ENCODE measurements at regions not wholly inside any gene's neighbourhood (a gene's known extent, or its start where the extent isn't known, plus 50 kb on each side); places are given as distances from the start of the nearest gene placed in this dataset.

DNA sequence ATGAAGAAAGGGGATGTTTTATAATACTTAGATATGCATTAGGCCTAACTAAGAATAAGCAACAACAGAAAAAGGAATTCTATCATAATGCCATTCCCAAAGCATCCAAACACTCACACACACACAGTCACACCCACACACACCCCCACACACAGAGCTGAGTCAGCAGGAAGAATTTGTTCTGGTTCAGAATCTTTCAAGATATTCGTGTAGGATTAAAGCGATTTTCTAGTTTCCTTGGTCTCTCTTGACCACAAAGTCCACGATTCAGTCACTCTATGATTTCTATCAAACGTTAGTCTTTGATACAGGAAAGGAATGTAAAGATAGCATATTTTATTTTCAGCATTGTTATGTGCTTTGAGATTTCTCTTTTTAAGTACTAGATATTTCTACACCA, 382.6 kb upstream of the DCN start:
- DNase-seq, result no peak

DNA sequence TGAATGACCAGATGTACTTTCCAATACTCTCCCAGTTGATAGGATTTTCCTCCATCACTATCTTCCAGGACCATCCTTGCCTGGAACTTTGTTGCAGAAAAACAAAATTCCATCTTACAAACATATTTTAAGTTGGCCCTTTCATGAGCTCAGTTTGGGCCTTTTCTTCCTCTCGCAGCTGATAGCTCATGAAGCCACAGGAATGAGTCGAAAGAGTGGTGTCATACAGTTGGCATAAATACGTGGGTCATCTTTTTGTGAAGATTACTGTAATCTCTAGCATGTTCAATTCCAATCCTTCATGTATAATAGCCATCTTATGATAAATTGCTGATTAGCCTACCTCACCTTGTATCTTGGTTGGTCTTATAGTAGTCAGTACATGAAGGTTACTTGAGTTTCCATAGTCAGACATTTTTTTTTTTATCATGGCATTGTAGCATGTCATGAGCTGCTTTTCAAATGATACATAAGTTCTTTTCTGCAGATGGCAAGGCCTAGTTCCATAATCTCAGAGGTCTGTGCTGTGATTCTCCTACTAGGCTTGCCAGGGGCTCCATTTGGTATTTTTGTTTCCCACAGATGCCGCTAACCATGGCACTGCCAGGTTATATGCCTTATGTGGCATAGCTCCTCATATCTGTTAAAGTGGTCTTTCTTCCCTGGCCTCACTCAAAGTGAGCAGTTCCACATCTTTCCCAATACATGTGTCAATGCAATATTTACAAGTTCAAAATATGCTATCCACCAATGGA, 380.6 kb upstream of the DCN start:
- no peak for DNase-seq

DNA sequence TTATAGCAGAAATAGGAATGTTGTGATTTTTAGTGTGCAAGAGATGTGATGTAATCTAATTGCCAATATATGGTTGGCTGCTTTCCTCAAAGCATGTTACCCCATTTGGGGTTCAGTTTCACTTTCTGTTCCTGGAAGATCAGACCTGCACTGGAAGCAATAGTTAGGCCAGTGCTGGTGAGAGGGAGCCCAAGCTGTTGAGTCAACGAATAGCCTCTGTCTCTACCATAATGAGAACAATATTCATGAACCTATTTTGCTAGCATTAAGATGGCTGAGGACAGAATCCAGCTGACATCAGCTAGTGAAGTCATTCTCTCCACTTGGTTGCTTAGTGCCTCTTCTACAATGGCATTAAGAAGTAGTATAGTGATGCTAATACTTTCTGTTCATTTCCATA, 379.9 kb upstream of the DCN start:
- no peak for DNase-seq

DNA sequence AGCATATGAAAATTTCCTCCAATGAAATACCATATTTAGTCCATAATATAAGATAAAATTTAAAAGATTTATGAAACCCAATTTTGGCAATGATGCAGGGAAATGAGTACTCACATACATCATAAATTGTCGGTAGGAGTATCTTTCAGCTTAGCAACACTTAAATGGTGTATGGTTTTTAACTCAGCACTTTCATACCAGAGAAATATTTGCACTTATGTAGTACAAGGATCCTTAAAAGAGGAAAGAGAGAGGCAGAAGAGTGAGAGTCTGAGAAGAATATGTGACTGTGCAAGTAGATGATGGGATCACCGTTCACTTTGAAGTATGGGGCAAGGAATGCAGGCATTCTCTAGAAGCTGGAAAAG, 379.3 kb upstream of the DCN start:
- no peak for DNase-seq

DNA sequence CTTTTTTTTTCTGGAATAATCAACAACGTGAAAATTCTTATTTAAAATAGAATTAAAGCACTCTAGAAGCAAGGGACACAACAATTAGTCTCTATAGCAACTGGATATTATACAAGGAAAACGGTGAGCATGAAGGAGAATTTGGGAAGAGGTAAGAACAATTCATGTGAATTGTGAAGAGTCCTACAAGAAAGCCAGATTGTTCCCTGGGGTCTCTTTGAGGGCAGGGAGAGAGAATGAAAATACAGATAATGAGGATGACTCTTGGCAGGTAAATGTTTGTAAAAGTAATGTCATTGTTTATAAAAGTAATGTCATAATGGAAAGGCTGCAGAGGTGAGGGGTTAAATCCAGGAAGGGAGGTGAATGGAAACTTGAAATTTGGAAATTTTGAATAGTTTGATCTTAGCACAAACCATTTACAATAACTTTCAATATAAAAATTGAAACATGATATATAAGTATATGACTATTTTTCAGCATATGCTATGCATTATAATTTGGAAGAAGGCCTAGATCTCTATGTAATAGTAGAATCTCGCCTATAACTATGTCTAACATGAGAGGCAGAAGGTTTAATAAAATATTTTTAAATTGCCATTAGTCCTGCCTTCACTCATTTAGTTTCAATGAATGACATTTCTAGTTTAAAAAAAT, 378.8 kb upstream of the DCN start:
- DNase-seq, result no peak

DNA sequence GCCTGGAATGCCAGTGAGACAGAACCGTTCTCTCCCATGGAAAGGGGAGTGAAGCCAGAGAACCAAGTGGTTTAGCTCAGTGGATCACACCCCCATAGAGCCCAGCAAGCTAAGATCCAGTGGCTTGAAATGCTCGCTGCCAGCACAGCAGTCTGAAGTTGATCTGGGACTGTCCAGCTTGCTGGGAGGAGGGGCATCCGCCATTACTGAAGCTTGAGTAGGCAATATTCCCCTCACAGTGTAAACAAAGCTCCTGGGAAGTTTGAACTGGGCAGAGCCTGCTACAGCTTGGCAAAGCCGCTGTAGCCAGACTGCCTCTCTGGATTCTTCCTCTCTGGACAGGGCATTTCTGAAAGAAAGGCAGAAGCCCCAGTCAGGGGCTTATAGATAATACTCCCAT, 374.3 kb upstream of the DCN start:
- no peak for DNase-seq

DNA sequence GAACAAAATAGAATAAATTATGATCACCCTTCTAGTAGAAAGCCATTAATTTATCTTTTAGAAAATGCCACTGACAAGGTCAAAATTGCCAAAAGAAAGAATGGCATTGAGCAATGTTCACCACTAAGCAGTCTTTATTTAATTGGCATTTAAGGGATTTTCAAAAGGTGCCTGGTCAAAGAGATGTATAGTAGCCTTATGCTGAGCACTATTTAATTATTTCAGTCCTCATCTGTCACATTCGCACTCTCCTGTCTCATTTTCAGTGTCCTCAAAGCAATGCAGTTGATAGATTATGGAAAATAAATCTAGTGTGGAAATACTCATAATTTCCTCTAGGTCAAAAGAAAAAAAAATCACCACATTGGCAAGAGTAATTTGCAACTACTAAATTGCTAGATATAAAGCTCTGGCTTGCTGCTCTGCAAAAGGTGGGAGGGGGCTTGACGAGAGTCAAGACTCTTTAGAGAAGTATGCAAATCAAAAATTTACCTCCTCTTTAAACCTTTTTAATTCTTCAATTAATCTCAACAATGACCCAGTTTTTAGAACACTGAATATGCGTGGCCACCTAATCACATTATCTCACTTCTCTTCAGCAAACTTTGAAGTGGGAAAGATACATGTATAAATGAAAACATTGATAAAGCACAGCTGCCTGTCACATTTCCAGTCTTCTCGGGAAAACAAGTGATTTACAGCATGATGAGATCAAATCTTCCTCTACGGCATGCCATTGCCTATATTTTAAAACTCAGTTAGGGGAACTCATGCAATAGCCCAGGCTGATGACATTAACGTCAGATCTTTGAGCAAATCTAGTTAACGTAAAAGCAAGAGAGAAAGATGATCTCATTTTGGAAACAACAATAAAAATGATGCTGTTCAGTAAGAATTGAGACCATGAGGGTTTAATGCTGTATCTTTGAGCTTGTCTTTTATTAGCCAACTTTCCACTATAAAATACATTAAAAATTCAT, 373.1 kb upstream of the DCN start:
- no peak for DNase-seq

DNA sequence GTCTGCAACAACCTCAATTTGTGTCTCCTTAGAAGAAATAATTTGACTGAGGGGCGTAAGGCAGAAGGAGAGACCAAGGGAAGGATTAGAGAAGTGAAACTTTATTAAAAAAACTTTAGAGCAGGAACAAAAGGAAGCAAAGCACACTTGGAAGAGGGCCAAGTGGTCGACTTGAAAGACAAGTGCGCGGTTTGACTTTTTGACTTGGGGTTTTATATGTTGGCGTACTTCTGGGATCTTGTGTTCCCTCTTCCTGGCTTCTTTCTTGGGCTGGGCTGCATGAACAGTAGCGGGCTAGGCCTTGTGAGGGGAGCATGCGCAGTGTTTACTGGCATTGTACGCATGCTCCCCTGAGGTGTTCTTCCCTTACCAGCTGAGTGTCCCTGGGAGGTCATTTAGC, 369.3 kb upstream of the DCN start:
- DNase-seq, result no peak

DNA sequence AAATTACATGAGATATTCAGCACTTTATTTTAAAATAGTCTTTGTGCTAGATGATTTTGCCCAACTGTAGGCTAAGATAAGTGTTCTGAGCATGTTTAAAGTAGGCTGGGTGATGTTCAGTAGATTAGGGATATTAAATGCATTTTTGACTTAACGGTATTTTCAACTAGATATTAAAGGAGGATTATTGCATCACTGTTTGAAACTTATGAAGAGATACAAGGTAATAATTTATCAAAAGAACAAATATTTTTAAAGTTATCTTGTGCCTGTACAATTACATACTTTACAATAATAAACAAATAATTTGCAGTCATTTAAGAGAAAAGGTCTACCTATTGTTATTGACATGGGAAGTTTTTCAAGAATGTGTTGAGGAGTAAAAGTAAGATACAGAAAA, 368.6 kb upstream of the DCN start:
- DNase-seq, result no peak

DNA sequence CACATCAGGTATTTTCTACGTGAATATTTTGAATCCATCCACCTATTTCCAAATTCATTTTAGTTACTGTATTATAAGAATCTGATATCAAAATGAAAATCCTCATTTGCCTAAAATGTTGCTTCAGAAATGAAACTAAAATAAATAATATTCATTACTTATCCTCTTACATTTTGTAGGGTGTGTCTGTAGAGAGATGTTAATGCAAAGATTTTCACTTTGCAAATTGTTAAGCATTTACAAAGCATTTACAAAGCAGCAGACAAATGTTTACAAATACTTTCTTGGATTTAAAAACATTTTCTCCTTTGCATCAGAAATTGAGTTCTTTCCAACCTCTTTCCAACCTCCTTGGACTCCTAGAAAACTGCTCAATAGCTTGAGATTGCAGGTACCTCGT, 360.0 kb upstream of the DCN start:
- DNase-seq, result no peak

DNA sequence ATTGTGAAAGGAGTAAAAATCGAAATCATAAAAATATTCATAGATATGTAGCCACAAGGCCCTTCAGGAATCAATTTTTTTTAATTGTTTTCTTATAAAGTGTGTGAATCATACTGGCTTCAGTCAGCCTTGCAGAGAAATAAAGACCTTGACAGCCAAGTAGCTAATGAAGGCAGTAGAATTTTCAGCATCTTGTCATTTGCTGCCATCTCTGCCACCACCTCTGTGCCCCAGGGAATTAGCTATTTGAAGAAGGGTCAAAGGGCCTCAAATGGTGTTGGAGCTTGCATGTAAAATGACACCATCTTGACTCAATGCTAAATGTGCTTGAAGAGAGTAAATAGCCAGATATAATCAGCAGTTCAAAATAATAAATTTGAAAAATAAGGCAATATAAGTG, 359.4 kb upstream of the DCN start:
- no peak for DNase-seq

DNA sequence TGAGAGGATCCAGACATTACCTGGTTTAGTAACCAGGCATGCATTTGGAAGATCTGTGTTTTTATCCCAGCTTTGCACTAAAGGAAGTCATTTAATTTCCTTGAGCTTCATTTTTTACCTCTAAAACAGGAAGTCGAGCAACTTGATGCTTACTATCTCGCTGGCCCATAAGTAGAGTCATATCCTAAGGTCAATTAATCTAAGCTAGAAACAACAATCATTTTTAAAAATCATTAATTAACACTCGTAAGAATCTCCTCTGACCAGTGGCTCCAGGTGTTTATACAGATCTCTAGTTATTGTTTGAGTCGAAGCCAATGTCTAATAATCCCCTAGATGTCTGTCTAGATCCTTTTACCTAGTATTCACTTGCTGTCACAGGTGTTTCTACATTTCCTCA, 355.8 kb upstream of the DCN start:
- DNase-seq, result no peak

DNA sequence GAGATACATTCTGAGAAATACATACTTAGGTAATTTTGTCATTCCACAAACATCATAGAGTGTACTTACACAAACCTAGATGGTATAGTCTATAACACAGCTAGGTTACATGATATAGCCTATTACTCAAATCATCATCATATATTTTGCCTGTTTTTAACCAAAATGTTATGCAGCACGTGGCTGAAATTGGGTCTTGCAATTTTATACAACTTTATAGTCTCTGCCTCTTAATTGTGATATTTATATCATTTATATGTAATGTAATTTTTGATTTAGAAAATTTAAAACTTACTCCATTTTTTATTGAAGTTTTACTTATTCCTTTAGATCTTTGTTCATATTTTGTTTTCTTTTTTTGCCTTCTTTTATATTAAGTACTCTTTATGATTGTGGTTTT, 350.7 kb upstream of the DCN start:
- no peak for DNase-seq

DNA sequence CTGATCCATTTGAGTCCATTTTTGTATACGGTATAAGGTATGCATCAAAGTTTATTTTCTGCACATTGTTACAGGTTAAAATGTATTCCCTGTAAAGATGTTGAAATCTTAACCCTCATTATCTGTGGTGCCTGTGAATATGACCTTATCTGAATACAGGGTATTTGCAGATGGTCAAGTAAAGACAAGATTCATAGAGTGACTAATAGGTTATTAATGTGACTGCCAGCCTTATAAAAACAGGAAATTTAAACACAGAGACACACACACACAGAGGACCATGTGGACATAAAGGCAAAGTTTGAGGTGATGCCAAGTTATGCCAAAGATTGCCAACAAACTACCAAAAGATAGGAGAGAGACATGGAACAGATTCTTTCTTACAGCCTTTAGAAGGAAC, 347.2 kb upstream of the DCN start:
- DNase-seq, result no peak

DNA sequence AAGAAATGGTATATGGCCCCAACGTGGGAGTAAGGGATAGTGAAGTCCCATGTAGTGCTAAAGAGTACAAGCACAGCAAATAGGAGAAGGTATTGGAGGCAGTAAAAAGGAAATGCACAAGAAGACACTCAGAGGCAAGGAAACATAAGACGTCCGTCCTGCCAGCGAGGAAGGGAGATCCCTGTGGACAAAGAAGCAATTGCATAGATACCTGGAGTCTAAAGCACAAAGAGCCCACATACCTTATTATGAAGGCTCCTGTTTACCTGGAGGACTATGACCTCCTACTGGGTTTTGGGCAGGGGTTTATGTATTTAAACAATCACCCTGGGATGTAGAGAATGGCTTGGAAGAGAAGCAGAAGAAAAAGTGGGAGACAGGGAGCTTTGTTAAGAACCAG, 341.2 kb upstream of the DCN start:
- DNase-seq, result no peak

DNA sequence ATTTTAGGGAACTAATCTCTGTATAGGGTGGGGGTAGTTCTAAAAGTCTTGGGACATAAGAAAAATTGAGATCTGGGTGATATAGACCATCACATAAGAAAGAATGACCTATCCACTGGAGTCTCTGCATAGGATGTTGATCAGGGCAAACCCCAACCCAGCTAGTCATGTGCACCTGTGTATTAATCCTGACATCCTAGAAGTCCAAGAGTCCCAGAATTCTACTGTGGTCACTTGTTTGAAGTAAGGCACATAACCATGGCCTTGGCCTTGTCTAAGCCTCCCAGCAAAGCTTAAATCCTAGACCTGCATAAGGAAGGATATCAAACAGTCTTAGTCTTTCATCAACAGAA, 334.1 kb upstream of the DCN start:
- DNase-seq, result no peak

DNA sequence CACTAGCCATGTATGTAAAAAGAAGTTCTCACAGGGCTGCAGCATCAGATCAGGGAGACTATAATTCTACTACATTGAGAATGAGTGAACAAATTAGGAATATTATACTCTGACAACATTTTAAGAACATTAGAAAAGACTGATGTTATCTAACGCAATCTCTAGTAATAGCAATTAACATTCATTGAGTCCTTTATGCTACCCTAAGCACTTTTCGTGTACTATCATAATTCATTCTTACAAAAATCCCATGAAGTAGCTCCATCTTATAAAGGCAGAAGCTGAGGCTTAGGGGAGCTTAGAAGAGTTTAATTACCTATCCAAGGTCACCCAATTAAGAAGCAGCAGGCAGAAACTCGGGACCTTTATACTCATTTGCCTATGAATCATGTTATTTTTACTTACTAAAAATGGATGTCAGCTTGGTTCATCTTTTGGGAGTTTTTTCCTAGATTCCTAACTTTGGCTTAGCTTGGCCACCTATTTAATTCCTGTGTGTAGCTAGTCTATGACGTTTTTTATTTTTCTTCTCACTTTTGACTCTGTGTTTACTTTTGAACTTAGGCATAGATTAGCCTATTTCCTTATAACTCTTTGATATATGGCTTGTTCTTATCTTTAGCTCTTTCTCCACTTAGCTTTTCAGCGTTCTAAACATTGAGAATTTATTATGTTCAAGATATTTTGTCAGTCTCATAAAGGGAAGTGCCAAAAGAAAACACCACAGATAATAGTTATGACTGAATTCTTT, 333.5 kb upstream of the DCN start:
- DNase-seq, result no peak

DNA sequence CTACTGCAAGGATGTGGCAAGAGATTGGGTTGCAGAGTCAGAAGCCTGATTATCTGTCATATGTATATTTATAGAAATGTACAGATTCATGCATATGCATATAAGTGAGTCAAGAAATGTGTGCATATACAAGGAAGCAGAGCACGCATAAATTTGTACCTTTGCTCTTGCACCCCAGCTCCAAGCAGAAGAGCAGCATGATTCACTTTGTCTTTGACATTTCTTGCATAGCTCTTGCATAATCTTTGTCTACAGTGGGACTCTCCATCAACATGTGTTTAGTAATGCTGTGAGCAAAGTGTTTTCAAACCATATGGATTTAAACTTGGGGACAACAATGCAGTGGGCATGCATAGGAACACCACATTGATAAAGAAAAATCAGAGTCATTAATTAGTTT, 330.7 kb upstream of the DCN start:
- DNase-seq, result no peak

DNA sequence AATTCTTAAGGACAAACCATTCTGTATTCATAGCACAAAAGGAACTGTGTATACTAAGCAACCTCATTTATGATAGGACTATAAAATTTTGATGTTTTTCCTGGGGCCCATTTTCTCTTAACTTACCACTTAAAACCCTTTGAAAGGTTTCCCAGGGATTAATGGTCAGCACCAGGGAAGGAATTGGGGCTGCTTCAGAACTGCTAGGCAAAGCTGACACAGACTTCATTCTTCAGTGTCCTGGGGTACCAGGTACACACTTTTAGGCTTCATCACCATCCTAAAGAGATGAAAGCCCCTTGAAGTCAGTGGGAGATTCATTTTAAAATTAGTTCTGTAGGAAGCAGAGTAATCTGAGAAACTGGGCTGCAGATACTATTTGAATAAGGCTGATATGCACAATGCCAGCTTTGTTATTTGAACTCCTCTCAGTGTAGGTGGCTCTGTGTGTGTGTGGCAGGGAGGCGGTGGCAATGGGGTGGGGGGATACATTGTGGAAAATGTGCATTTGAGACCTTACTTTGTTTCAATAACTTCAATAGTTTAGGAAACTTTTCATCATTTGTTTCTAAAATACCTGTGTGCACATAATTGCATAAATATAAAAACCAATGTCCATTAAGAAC, 329.3 kb upstream of the DCN start:
- no peak for DNase-seq

DNA sequence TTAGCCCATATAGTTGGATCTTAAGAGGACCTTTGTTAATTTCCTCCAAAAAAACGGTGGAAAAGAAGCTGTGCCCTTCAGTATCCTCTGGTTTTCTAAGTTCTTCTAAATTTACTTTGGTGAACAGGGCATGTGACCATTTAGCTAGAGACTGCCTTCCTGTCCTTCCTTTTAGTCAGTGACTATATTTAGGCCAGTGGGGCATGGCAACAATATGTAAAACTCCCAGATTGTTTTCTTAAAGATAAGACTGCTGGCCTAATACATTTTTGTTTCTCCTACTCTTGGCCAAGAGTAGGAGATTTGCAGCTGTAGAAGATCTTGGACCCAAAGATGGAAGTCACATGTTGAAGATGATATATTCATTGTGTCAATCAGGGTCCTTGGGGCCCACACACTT, 325.1 kb upstream of the DCN start:
- DNase-seq, result no peak

DNA sequence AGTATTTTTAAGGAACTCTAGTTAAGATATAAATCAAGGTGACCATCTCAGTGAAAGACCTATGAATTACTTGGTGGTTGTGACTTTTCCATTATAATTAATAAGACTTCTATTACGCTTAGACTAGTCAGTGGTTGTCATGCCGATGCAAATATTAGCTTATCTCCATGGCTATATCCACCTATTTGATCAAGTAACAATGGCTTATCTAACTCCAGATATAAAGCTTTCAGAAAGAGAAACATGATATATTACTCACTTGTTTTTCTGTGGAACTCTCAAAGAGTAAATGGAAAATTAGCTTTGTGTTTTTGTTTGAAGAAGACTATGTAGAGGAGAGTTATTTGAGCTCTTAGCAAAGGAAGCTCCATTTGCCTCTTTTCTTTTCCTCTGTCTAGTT, 323.8 kb upstream of the DCN start:
- no peak for DNase-seq

DNA sequence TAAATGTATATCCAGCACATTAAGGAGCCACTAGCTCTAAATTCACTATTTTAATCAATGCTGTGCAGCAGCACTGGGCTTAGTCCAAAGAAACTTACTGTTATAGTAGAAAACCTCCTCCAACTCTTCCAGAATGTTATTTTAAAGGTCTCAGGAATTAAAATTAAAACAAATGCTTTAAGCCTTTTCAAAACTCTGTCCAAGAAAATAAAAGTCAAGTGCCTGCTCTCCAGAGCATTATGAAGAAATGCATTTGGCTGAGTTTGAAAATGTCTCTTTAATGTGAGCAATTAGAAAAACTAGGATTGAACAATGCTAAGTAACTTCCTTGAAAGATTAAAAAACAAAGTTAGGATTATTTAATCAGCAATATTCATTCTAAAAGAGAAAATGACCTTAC, 322.4 kb upstream of the DCN start:
- DNase-seq, result no peak

DNA sequence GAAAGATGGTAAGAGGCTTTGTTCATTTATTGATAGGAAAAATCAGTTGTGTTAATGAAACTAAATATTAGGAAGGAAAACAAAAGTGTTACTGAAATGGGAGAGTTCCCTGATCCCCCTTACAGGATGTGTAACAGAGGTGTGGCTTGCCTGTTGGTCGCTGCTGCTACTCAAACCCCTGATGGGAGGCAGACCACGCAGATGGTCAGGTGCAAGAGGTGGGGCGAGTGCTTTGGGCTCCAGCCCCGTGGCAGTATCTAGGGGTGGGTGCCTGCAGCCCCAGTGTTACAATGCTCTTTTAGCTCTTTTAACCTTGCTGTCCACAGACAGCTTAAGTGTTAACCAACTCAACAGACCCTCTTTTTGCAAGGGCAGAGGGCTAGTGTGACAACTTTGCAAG, 319.6 kb upstream of the DCN start:
- DNase-seq, result no peak
